Activated CD8-positive, alpha-beta memory T cell treated with anti-CD3 and anti-CD28 coated beads, Interleukin-2, amount 50 U/mL, for 48 hours (primary cell): ENCODE measurements at regions not wholly inside any gene's neighbourhood (a gene's known extent, or its start where the extent isn't known, plus 50 kb on each side); places are given as distances from the start of the nearest gene placed in this dataset.
"Not testable (repeated sequence)": the region's sequence is repeated elsewhere in the genome, so short reads cannot be mapped to it uniquely, and the experiment has no call there.

ENCODE experiments used
- DNase-seq: peaks from one replicate; pipeline ENCODE4 v3.0.0-alpha.2; 2020

GRCh38 chr10:46810222-46810621 lies 101.0 kb upstream of the PTPN20 start:
- DNase-seq = not testable (repeated sequence)

- not testable (repeated sequence) for DNase-seq
These were observed 95.1 kb upstream of the PTPN20 start for GRCh38 chr10:46816126-46816525.

GRCh38 chr10:46840393-46841050 lies 70.7 kb upstream of the PTPN20 start:
- DNase-seq = not testable (repeated sequence)

- not testable (repeated sequence) for DNase-seq
These were observed 70.1 kb upstream of the PTPN20 start for GRCh38 chr10:46841051-46841593.

GRCh38 chr10:46845194-46845593 lies 66.0 kb upstream of the PTPN20 start:
- not testable (repeated sequence) for DNase-seq

- DNase-seq = not testable (repeated sequence)
These were observed 65.6 kb upstream of the PTPN20 start for GRCh38 chr10:46845640-46846039.

GRCh38 chr10:46860753-46861152 lies 50.5 kb upstream of the PTPN20 start:
- not testable (repeated sequence) for DNase-seq
